ENCODE measurements at regions not wholly inside any gene's neighbourhood (a gene's known extent, or its start where the extent isn't known, plus 50 kb on each side); places are given as distances from the start of the nearest gene placed in this dataset.

GRCh38 chr13:22173610-22174009 lies 502.7 kb downstream of the FGF9 start:
- H3K4me3 ChIP-seq (ENCODE audit: low read depth in 2 of 2, low read length in 2 of 2): no peak overlapping the region
- no peaks in the 10 kb centered on the region for H3K9me3 ChIP-seq (ENCODE audit: control insufficient read depth, insufficient read depth, low read depth, low read length)
- TF ChIP-seq POLR2AphosphoS5 (IDR thresholded peaks at IDR 0.05; ENCODE audit: low read depth, low read length): no peak
- no peak for TF ChIP-seq TCF7L2 (IDR thresholded peaks at IDR 0.05; ENCODE audit: low read depth, low read length)
- TF ChIP-seq CTCF (IDR thresholded peaks at IDR 0.05): no peak
- TF ChIP-seq, protein P1, sequence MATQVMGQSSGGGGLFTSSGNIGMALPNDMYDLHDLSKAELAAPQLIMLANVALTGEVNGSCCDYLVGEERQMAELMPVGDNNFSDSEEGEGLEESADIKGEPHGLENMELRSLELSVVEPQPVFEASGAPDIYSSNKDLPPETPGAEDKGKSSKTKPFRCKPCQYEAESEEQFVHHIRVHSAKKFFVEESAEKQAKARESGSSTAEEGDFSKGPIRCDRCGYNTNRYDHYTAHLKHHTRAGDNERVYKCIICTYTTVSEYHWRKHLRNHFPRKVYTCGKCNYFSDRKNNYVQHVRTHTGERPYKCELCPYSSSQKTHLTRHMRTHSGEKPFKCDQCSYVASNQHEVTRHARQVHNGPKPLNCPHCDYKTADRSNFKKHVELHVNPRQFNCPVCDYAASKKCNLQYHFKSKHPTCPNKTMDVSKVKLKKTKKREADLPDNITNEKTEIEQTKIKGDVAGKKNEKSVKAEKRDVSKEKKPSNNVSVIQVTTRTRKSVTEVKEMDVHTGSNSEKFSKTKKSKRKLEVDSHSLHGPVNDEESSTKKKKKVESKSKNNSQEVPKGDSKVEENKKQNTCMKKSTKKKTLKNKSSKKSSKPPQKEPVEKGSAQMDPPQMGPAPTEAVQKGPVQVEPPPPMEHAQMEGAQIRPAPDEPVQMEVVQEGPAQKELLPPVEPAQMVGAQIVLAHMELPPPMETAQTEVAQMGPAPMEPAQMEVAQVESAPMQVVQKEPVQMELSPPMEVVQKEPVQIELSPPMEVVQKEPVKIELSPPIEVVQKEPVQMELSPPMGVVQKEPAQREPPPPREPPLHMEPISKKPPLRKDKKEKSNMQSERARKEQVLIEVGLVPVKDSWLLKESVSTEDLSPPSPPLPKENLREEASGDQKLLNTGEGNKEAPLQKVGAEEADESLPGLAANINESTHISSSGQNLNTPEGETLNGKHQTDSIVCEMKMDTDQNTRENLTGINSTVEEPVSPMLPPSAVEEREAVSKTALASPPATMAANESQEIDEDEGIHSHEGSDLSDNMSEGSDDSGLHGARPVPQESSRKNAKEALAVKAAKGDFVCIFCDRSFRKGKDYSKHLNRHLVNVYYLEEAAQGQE (IDR thresholded peaks at IDR 0.05; ENCODE audit: insufficient read depth in 1 of 2, low read depth in 2 of 2, low read length in 1 of 2): no peak
- no peak for TF ChIP-seq SIN3A (IDR thresholded peaks at IDR 0.05; ENCODE audit: borderline replicate concordance, insufficient read depth, low read depth, low read length)
- BruUV-seq (replicated peaks): no TSS peak
- ChIA-PET POLR2A (no interaction called here), CTCF (no interaction called here)
- H3K27me3 ChIP-seq (ENCODE audit: control insufficient read depth, insufficient read depth, low read length): no peaks in the 10 kb centered on the region
- H3K4me1 ChIP-seq (ENCODE audit: control insufficient read depth, insufficient read depth, low read length): no peaks in the 10 kb centered on the region
- in situ Hi-C loops (cut with HindIII; ENCODE audit: low pct_unique_long_range_greater_than_20kb, low sequenced_read_pairs) (no loop called here), intact Hi-C loops (cut with micrococcal nuclease; ENCODE audit: unreplicated experiment) (no loop called here)
- no peak overlapping the region for H3K27ac ChIP-seq (ENCODE audit: low read length)
- no peak for ATAC-seq
- peak; percentile 10 for DNase-seq (ENCODE audit: low read depth, low spot score)
- no peaks in the 10 kb centered on the region for H3K36me3 ChIP-seq (ENCODE audit: control insufficient read depth, insufficient read depth, low read length)

DNA sequence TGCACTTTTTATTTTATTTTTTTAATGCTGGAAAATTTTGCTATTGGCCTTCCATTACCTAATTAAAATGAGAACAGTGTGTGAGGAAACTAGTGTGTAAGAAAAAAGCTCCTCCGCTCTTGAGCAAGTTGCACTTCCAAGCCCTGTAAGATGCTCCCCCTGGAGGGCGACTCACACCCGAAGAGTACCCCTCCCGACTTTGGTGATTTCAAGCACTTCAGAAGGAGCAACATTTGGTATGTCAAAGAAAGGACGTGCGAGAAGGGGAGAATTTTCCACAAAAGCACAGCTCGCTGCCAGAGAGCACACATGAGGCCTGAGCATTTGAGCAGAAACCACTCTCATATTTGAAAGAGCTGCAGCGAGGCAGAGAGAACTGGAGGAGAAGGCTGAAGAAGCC lies 504.4 kb downstream of the FGF9 start:
- no peak for TF ChIP-seq TCF7L2 (IDR thresholded peaks at IDR 0.05; ENCODE audit: low read depth, low read length)
- TF ChIP-seq POLR2AphosphoS5 (IDR thresholded peaks at IDR 0.05; ENCODE audit: low read depth, low read length): no peak
- TF ChIP-seq CTCF (IDR thresholded peaks at IDR 0.05): no peak
- no peak for TF ChIP-seq SIN3A (IDR thresholded peaks at IDR 0.05; ENCODE audit: borderline replicate concordance, insufficient read depth, low read depth, low read length)
- TF ChIP-seq, protein P1 (IDR thresholded peaks at IDR 0.05; ENCODE audit: insufficient read depth in 1 of 2, low read depth in 2 of 2, low read length in 1 of 2): no peak
- in situ Hi-C loops (cut with HindIII; ENCODE audit: low pct_unique_long_range_greater_than_20kb, low sequenced_read_pairs): no loop called here
- no peaks in the 10 kb centered on the region; the same call in 1 of the 2 replicates for H3K36me3 ChIP-seq (ENCODE audit: control insufficient read depth, insufficient read depth, low read length)
- H3K27me3 ChIP-seq (ENCODE audit: control insufficient read depth, insufficient read depth, low read length): no peaks in the 10 kb centered on the region
- H3K4me3 ChIP-seq (ENCODE audit: low read depth in 2 of 2, low read length in 2 of 2): no peak overlapping the region
- POLR2A ChIA-PET: no interaction called here
- no peak for ATAC-seq
- DNase-seq (ENCODE audit: low read depth, low spot score): no peak
- intact Hi-C loops (cut with micrococcal nuclease; ENCODE audit: unreplicated experiment): no loop called here
- no peak overlapping the region for H3K27ac ChIP-seq (ENCODE audit: low read length)
- no peaks in the 10 kb centered on the region for H3K4me1 ChIP-seq (ENCODE audit: control insufficient read depth, insufficient read depth, low read length)
- no peaks in the 10 kb centered on the region for H3K9me3 ChIP-seq (ENCODE audit: control insufficient read depth, insufficient read depth, low read depth, low read length)
- no TSS peak for BruUV-seq (replicated peaks)
- CTCF ChIA-PET: no interaction called here
